ENCODE measurements at regions not wholly inside any gene's neighbourhood (a gene's known extent, or its start where the extent isn't known, plus 50 kb on each side); places are given as distances from the start of the nearest gene placed in this dataset.
"Not testable (repeated sequence)": the region's sequence is repeated elsewhere in the genome, so short reads cannot be mapped to it uniquely, and the experiment has no call there.

DNA sequence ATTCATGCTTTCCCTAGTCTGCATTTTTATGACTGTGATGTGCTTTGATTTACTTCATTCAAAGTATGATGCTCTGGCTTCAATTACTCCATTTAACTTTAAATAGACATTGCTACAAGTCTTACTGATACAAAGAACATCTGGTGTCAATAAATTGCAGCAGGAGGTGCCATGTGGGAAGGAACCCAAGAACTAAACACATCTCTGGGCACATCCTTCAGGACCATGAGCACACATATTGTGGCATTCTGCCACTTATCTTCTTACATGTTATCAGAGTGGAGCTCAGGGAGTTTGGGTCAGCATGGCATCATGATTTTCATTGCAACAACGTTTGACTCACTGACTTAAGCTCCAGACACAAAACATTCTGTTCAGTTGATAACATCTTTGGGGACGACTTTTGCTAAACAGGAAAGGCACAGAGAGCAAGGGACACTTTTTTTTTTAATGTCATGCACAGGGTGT lies 227.0 kb downstream of the DKK1 start:
- ATAC-seq (no peak), DNase-seq (no peak)

DNA sequence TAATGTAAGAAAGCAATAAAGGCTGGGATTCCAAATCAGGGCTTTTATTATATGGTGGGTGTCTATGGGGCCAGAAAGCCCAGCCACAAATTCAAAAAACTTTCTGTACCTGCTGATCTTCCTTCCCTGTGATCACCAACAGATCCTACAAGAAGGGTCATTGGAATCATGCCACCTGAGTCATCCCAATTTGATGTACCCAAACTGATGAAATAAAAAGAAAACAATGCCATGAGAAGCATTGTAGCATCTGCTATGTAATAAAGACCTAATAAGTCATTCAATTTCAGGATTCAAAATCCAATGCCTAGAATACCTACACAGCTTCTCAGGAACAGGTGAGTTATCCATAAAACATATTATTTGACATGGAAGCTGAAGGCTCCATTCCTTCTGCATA lies 228.8 kb downstream of the DKK1 start:
- ATAC-seq: no peak
- no peak for DNase-seq

DNA sequence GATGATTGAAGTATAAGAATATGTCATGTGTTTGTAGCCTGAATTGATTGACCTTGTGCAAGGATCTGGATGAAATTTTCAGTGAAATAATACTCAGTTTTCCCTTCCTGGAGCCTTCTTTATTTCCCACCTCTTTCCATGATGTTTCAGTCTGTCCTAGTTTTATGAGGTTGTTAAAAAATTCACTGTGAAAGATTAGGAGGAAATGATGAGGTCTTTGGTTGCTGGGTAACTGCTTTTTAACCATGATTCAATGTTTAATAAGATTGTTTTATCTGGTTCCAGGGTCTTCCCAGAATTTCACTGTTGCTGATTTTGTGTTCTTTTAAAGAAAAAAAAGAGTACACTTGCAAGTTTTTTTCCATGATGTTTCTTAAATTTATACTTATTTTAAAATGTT lies 221.5 kb downstream of the MBL2 start:
- DNase-seq (no peak), ATAC-seq (no peak)

GRCh38 chr10:52558090-52558489 lies 214.5 kb downstream of the MBL2 start:
- ATAC-seq (no peak), DNase-seq (no peak)

DNA sequence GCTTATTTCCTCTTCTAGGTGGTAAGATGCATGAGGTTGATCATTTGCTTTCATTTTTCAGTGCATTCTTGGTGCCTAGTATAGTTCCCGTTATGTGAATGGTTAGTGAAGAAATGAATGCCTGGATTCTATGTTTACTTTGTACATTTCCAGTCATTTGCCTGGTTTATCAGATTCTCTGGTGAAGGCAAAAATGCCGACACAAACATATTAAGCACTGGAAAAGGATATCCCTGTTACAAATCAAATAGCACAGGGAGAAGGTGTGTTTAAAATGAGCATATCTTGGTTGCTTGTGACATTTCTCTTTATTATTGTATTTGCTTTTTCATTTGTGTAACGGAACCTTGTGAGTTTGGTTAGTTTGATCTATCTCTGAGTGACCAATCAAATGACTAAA lies 211.3 kb downstream of the MBL2 start:
- ATAC-seq: no peak

DNA sequence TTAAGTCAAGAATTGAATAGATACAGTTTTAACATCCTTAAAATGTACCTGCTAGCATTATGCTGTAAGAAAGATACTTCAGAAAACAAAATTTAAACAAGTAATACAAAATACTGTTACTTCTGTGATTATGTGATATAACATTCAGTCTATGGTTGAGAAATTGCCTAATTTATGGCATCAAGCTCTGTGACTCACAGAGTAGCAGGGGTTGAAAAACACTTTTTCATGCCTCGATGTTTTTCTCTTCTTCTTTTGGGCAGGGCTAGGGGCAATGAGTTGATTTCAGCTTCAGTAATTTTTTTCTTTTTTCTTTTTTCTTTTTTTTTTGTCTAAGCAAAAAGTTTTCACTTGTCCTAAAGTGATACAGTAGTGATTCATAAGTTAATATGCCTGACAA lies 209.2 kb downstream of the MBL2 start:
- ATAC-seq: no peak
- DNase-seq: no peak

More for the DNA sequence above, 211.3 kb downstream of the MBL2 start:
- DNase-seq: no peak

DNA sequence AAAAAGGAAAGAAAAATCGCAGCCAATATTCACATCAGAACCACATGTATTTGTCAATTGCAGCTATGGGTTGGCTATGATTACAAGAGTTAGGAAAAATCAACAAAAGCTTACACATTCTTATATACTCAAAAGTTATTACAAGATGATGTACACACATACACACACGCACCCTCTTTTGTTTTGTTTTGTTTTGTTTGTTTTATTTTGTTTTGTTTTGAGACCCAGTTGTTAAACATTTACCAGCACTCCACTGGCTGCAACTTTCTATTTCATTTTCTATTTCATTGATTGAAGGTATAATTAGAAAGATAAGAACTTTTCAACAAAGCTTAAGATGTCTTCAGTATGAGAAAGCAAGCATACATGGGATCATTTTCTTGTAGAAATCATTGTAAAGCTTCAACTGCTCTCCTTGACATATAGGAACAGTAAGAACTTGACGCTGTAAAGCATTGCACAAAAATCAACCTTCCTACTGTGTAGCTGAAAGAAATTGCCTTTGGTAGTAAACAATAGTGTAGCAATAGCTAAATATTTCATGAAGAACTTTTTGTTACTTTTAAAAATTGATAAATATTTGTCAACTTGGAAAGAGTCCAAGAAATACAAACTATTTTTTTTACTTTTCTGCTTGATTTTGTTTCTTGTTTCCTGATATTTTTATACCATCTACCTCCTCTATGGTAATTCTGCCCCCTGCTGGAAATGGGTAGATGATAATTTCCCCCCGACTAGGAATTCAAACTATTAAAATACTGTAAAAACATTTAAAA lies 205.9 kb downstream of the MBL2 start:
- no peak for ATAC-seq
- no peak for DNase-seq

DNA sequence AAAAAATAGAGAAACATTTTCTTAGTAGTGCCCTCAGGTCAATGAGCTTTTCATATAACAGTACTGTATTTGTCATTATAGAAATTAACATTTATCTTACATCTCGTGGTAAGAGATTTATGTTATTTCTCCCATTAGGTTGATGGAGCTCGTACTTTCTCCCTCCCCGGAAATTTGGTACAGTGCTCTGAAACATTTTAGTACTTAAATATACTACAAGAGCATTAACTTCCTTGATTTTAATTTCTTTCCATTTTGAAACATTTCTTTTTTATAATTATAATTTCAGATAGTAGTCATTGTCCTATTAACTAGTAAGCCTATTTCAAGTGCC lies 205.4 kb downstream of the MBL2 start:
- DNase-seq (no peak), ATAC-seq (no peak)

DNA sequence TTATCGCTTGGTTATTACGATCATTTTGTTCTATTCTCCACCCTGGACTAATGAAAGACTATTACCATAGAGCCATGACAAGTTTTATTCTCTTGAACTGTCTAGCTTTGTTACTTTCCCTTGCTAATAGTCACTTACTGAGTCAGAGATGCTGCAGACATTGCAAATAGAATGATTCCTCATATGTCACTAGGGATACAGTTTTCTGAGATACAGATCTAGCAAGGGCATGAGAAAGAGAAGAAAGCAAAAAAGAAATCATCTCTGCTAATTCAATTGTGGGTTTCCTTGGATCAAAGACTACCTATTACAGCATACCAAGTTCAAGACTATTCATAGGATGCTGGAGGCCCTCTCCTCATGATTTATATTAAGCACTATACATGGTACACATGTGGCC lies 204.3 kb downstream of the MBL2 start:
- no peak for ATAC-seq
- DNase-seq: no peak

- no peak for ATAC-seq
These were observed 202.1 kb downstream of the MBL2 start for GRCh38 chr10:52570490-52570889.

GRCh38 chr10:52571018-52571417 lies 201.6 kb downstream of the MBL2 start:
- no peak for ATAC-seq
- no peak for DNase-seq

More at GRCh38 chr10:52570490-52570889, 202.1 kb downstream of the MBL2 start:
- DNase-seq: no peak

GRCh38 chr10:52571516-52572182 lies 200.9 kb downstream of the MBL2 start:
- ATAC-seq: no peak
- no peak for DNase-seq

DNA sequence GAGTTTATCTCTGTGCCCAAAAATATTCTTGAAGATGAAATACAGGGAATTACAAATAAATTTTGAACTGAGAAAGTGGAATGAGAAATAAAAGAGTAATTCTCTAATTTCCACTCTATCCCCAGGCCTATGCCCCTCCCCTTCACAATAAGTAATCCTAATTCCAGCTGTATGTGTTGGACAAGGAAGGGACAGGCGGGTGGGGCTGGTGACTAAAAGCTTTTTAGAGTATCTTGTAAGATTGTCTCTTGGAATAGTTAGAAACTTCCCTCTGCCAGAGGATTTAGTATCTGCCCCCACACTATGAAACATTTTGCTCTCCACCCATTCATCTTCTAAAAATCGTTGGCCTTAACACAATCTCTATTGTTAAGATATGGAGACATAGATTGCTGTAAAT lies 199.2 kb downstream of the MBL2 start:
- ATAC-seq (no peak), DNase-seq (no peak)

DNA sequence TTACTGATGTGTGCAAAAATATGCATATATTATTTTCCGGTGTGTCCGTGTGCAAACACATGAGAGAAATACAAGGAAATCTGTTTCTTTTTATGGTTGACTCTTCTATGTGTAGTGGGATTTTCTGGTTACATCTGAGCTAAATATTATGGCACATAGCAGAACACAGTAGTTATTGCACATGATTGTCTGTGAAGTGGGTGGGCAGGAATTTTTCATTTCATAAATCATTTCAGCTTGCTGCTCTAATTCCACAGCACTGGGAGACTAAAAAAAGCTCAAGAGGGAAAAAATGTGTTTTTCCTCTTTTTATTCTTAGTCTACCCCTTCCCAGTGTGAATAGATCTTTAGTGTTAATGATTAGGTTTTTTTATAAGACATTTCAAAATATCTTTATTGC lies 197.9 kb downstream of the MBL2 start:
- ATAC-seq: no peak
- DNase-seq: no peak

GRCh38 chr10:52577047-52577446 lies 195.5 kb downstream of the MBL2 start:
- ATAC-seq (no peak), DNase-seq (no peak)

DNA sequence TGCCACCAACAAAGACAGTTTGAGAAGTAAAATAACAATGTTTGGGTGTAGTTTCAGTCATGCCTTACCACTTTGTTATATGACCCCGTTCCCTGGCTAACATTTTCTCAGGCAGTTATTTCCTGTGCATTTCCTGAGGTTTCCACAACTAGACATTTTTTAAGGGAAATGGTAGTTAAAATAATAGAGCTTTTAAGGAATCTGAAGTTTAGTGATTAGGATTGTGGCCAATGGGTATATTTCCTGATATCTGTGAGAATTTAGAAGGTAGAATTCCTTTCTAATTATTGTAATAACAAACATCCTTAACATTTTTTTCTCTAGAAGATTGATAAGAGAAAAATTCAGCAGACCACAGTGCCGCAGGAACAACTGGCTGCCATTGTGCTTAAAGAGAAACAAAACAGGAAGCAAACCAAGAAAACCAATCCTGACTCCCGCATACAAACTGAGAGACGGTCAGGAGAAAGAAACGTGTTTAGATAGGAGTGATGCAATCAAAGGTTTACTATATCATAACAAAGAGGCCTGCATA lies 193.6 kb downstream of the MBL2 start:
- ATAC-seq (no peak), DNase-seq (no peak)

- ATAC-seq, DNase-seq: not testable (repeated sequence)
These were observed 190.9 kb downstream of the MBL2 start for GRCh38 chr10:52581636-52582035.

GRCh38 chr10:52583336-52583735 lies 189.2 kb downstream of the MBL2 start:
- ATAC-seq: no peak
- DNase-seq: no peak

GRCh38 chr10:52586710-52587109 lies 185.9 kb downstream of the MBL2 start:
- ATAC-seq (no peak), DNase-seq (no peak)

- no peak for DNase-seq
- ATAC-seq: no peak
These were observed 175.3 kb downstream of the MBL2 start for GRCh38 chr10:52597189-52597863.

- DNase-seq (no peak), ATAC-seq (no peak)
These were observed 173.6 kb downstream of the MBL2 start for GRCh38 chr10:52598936-52599335.

DNA sequence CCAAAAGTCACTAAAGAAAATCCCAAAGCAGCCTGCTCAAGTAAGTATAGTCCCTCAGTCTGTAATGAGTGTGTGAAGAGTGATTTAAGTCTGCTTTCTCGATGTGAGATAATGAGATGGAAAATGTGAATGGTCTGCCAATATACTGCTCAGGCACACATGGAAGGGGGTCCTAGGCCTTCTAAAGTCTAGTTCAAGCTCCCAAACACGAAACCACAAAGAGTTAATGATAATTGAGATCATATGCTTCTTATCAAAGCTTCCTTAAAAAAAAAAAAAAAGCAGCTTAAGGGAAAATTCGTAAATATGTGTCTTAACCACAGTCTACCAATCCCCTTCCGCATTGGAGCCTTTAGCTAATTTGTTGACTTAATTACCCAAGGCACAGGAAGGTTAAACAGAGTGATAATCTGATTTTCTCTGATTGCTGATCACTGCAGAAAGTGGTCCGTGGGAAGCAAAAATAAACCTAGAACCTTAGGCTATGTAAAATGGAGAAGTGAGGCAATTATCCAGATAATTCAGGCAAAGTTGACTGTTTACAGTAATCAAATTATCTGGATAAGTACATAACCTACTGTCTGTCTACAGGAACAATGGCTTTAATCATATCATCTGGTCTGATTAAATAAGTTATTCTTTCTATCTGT lies 172.9 kb downstream of the MBL2 start:
- DNase-seq (no peak), ATAC-seq (no peak)

DNA sequence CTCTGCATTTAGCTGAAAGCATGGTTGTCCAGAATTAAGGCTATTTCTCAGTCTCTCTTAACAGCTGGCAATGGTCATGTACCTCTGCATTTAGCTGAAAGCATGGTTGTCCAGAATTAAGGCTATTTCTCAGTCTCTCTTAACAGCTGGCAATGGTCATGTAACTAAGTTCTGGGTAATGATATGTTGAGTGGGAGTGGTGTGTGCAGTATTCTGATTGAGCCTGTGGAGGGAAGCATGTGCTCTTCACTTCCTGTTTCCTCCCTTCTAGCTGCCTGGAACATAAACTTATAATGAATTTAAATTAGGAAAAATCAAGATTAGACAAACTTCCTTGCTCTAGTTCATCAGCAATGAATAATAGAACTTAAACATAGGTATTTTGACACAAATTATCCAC lies 168.5 kb downstream of the MBL2 start:
- not testable (repeated sequence) for DNase-seq, ATAC-seq

Measured in stimulated activated naive CD8-positive, alpha-beta T cell treated with anti-CD3 and anti-CD28 coated beads, Interleukin-15, Interleukin-2, amounts not matched to agents 100 U/mL and 50 U/mL, for 24 hours (primary cell).